Germinal center (tissue), 1 donor: ENCODE measurements at regions not wholly inside any gene's neighbourhood (a gene's known extent, or its start where the extent isn't known, plus 50 kb on each side); places are given as distances from the start of the nearest gene placed in this dataset.

Experiments
- DNase-seq: peaks from one replicate; pipeline ENCODE4 v3.0.0; 2012; ENCODE audit warnings: mixed read lengths, low spot score

DNA sequence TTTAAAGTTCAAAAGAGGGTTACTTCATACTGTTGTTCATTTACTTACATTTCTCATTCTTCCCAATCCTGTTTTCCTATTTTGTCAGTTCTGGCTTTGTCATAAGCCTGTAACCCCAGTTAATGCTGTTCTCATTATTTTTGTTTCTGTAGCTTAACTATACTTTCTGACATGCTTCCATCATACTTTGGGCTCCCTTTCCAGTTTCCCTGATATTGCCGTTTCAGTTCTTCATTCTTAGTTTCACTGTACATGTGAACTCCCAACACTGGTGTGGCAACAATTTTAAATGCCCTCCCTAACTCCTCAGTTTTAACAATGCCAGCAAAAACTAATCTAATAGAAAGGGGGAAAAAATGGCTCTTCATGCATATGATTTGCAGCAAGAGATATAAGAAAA, 456.7 kb downstream of the LMO4 start:
- no peak for DNase-seq

DNA sequence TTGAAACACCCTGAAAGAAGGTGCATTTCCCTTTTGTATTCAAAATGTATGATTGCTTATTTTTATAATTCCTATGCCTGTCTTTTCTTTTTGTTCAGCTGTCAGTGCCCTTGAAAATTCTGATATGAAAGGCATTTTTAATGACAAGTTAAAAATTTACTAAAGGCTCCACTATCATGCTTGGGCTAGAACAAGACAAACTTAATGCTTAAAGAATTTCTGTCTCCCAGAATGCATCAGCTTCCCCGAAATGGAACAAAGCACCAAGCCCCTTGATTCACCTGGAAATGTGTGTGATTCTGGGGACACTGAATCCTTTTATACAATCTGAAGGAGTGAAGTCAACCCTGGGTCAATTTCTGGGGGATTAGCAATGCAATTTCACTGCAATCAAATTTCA, 457.5 kb downstream of the LMO4 start:
- no peak for DNase-seq

DNA sequence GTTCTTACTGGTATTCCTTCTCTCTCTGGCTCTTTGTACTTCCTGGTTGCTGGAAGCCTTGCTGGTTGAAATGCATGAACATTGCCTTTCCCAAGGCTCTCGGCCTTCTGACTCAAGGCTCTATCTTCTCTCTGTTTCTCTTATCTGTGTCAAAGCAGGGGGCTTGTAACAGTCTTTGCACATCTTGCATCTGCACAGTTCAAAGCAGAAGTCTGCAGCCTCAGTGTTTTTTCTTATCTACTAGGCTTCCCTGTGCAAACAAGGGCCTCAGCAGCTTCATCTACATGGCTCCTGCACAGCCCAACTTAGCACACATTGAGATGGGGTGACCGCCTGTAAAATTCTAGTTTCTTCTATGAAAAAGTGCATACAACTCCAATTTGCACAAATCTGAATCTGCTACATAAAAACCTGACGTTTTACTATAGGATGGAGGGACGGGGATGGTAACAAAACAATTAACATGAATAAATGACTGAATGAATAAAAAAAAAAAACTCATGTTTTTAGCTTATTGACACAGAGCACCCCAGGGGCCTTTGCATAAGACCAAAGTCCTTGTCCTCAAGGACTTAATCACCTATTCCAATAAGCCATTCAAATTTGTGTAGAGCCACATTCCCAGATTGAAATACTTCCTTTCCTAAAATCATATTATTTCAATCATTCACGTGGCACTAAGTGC, 458.3 kb downstream of the LMO4 start:
- DNase-seq, result no peak

DNA sequence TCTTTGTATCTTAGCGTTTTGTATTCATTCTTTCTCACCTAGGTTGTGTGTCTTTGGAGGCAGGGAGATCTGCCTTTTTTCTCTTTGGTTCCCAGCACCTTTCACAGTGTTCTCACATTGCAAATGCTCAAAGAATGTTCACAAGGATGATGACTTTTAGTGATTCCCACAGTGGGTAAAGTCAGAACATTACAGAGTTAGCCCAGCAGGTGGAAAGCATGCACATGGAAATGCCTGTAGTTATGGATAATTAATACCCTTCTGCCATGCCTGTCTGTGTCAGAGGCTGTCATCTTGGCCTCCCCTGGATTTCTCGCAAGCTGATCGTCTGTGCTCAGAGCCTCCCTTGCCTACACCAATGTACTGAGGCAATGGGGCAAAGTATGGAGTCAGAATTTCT, 458.9 kb downstream of the LMO4 start:
- DNase-seq, result no peak

DNA sequence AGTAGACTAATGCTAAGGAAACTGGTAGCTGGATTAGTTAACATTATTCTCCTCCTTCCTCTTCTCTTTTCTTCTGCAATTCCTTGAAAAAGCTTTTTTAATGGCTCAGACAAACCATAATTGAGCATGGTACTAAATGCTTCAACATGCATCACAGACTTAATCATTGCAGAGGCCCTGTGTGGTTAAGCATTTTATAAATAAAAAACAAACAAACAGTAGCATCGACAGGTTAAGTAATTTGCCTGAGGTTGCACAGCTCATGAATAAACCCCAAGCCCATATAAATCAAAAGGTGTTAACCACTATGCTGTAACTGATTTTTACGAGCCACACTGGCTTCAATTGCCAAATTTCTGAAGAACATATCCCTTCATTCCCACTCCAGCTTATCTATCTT, 462.1 kb downstream of the LMO4 start:
- no peak for DNase-seq

DNA sequence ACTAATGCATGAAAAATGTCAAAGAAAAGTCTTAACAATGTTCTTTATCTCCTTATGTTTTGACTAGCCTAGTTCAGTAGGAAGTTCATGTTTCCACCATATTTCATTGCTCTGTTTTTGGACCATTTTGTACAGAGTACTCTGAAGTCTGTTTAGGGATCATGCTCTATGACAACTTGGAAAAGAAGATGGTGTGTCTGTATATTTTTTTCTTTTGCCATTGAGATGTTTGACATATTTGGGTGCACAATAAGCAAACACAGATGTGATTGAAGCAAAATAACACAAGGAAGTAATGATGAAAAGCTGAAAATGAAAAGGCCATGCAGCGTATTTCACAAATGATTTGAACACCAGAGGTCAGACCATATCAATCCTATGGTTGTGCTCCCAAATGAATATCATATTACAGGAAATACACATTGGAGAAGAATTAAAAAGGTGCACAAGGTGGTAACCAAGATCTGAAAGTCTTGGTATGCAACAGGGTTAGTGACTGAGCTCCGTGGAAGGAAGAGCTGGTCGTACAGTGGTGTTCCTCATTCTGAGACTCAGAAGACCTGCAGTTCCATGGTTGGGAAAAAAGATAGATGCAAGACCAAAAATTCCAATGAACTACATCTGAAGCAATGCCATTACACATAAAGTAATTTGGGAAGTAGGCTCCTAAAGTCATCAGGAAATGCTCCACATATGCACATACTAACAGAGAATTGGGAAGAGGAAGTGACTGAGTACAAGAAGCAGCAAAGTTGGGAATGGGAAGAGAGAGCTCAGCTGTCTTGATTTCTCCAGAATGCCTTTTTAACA, 463.5 kb downstream of the LMO4 start:
- no peak for DNase-seq

DNA sequence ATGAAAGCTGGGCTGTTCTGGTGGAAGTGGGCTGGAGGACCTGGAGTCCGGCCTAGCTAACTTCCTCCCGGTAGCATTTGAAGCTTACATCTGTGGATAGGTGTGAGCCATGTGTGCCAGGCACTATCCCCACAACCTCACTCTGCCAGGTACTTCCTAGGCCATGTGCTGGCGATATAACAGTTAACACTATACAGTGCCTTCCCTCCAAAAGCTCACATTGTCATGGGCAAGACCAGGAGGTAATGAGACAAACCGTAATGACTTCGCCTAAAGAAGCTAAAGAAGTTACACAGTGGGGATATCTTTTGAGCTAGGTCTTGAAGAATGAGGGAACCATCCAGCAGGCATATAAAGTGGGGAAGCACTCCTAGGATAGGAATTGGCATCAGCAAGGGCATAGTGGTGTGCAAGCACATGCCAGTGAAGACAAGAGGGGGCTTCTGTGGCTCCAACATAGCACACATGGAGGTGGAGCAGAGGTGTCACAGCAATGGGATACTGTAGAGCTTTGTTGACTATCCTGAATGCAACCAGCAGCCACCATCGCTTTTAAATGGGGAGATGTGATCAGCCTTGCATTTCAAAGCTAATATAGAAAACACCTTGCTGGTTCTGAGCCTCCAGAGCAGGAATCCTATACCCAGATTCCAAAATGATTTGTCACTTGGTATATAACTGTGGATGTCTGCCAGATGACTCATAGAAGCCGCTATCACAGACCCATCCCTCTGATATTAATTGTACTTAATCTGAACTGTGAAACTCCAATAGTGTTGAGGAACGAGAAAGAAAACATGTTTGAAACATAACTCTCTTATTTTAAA, 466.3 kb downstream of the LMO4 start:
- no peak for DNase-seq

DNA sequence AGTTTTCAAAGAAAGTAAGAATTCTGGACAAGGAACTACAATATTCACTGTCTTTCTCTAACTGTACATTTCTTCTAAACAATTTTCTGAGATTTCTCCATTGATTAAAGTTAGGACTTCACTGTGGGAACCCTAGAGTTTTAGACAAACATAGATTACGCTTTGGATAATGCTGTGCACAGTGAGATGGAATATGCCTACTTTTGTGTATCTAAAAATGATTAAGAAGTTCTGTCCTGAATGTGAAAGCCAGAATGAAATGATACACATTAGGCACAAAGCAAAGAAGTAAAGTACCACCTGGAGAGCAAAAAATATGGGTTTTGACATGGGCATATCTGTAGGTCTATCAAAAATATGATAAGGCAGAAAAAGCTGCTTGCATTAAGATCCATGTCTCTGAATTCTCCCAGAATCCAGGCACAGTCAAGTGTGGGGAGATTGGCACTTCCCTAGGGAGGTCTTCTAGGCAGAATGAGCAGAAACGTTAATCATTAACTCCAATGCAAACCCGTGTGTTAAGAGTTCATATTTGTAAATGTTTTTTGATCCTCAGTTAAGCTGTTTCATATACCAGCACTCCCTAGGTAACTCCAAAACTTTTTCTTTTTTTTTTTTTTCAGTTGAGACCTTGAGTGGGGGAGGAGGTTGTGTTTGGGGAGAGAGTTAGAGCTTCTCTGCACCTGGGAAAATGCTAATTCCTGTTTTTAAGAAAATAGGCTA, 467.1 kb downstream of the LMO4 start:
- no peak for DNase-seq

DNA sequence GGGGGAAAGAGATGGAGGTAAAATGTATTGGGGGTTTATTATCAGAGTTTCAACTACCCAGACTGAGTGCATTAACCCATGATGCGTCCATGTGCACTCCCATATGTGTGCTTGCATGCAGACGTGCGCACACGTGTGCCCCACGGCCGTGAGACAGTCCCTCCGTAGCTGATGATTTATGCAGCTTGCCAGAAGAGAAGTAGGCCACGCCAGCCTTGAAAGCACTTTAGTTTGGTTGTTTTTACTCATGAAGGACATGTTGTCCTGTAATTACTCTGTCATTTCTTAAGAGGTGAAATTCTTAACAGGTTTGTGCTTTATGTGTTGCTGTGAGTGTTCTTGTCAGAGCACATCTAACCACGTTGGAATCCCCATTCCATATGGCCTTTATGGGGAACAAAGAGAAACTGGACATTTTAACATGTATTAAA, 467.8 kb downstream of the LMO4 start:
- DNase-seq, result no peak

DNA sequence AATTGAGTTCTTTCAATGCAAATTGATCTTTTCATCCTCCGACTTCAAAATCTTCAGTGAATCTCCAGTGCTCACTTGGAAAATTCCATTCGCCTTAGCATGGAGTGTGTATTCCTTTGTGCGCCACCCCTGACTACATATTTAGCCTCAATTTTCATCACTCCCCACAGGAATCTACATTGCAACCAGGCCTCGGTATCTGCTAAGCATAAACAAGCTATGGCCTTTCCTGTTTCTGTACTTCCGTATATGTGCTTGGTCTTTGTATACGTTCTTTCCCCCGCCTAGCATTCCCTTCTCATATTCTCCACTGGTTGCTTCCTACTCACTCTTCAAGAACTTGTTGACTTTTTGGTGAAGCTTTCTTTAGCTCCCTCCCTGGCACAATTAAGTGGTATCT, 470.8 kb downstream of the LMO4 start:
- no peak for DNase-seq

DNA sequence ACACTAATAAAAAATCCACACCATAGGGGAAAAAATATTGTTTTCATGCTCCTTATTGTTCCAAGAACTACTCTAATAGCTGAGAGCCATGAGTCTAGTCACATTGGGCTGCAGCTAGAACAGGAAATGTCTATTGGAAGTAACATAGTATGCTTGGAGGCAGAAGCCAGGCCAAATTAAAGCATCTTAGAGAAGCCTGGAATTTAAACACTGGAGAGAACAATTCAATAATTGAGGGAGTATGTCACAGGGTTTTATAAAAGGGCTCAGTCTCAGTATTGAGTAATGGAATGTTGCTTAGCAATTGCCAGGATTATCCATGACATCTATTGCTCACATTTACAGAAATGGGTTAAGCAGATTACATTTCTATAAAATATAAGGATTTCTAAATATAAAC, 471.3 kb downstream of the LMO4 start:
- no peak for DNase-seq

DNA sequence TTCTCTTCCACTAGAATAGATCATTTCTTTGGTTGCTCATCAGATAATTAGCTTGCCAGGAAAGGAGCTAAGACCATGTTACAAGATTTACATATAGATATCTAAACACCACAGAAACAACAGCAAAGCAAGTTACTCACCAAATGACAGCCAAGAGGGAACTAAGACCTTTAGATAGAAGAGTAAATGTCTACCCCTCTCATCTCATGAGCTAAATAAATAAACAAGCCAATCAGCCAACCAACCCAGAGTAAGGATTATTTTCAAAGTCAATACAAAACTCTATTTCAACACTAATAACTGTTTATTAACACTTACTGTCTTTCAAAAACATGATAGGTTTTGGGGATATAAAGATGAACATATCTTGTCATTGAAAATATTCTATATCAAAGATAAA, 474.7 kb downstream of the LMO4 start:
- no peak for DNase-seq

DNA sequence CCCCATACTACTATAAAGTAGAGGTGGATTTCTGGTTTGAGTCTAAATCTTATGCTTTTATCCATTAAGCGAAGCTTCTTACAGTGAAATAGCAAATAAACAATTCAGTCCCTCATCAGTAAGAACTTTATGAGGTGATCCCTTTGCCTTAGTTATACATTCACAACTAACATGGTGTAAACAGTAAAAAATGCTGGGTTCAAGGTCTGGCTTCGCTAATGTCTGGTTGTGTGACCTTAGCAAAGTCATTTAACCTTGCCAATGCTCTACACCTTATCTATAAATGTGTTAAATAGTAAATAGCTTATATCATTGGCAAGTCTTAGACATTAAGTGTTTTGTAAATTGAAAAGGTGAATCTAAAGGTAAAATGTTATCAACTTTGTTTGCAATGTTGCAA, 475.4 kb downstream of the LMO4 start:
- no peak for DNase-seq

DNA sequence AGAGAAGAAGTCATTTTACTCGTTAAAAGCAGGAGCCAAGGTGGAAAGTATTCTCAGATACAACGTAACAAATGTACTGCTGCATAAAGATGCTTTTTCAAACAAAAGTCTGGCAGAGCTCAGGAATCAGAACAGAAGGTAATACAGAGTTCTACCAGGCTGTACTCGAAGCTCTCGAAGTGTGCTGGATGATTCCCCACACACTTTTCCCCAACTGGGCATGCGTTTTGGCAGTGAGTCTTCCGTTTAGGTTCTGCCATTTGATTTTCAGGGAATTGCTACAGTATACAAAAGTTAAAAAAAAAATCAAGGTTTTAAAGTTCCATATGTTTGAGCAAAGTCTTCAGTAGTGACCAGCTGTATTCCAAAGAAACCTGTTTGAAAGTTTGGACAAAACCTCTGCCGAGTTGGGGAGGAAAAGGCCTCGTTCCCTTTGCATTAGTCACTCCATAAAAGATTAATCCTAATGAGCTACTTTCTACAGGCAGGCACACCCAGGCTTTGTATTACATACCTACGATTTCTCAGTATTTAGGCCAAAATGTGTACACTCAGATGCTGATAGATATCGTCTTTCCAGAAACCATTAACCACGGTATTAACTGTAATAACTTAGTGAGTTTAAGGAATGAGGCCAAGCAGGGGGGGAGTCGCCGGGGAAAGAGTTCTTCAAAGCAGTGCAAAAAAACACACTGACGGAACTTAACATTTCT, 477.1 kb downstream of the LMO4 start:
- DNase-seq, result no peak

DNA sequence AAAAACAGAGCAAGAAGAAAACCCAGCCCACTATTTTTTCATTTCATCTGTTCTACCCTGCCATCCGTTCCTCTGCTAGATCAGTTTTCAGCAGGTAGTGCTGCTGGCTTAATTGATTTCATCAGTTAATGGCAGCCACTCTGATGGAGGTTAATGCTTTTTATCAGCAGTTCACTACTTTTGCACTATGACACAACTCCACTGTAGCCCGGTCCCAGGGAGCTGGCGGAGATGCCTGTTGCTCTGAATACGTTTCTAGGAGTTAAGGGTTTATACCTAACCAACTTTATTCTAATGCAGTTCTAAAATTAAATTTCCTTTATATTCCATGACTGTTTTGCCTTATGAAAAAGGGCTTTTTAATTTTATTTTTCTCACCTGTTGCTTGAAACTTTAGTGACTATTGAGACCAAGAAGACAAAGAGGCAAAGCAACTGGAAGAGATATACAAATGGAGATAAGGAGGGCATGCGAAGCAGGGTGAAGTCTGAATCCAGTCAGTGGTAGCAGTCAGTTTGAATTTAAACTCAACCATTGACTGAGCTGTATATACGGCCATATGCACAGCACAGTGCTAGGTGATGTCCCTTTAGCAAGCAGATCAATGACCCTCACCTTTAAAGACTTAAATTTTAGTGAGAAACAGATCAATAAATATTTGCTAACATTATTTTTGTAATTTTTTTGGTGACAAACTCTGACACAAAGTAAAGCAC, 477.9 kb downstream of the LMO4 start:
- no peak for DNase-seq

DNA sequence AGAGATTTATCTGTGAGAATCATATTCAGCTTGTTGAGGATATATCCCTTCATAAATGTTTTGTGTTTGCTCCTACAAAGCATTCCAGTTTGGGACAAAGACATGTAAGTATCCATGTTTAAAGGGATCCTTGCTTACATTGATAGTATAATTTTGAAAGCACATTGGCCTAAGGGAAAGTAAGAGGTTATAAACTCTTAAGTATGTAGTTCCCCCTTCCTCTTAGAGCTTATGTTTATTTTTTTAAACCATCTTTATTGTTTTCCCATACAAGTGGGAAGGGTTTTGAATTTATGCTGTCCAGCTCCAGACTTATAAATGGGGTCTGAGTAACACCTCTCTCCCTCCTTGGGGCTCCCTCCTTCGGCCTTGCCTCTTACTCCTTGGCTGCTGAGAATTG, 481.5 kb downstream of the LMO4 start:
- DNase-seq, result no peak

DNA sequence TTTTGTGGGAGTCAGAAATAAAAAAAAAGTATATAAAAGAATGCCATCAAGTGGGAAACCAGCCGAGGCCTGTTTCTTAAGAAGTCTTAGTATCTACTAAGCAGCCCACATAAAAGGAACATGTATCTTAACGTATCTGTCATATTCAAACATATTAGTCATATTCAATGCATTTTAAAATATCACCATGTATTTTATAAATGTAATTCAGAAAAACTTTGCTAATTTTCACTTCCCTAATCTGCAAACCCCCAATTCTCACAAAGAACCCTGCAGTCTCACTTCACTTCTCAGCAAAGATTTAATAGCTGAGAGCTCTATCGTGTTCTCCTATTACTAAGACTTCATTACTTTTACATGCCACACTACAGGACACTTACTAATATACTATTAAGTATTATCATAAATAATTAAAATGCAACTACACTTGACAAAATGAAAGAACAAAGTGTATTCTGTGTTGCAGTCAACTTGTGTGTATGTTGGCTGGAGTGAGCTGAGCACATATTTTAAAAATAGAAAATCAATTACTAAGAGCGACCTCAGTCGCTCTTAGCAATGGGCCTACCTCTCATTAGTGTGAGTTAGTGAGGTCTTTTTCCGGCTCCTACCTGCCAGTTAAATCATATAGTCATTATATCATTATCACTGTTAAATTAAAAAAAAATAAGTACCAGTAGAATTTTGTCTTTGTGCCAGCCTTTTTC, 484.3 kb downstream of the LMO4 start:
- peak; percentile 34 for DNase-seq

DNA sequence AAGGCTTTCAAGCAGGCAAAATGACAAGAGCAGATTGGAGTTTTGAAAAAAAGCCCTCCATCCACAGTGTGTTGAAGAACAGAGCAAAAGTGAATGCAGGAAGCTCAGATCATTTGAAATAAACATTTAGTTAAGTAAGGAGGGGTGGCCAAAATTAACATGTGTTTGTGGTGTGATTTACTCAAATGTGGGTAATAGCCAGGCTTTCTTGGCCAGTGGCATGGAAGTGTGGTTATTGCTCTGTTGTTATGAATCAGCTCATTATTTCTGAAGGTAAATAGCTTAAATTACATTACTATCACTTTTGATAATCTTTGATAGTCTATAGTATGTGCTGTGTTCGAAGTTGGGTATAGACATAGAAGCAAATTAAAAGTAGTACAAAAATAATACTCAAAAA, 485.9 kb downstream of the LMO4 start:
- DNase-seq, result no peak

DNA sequence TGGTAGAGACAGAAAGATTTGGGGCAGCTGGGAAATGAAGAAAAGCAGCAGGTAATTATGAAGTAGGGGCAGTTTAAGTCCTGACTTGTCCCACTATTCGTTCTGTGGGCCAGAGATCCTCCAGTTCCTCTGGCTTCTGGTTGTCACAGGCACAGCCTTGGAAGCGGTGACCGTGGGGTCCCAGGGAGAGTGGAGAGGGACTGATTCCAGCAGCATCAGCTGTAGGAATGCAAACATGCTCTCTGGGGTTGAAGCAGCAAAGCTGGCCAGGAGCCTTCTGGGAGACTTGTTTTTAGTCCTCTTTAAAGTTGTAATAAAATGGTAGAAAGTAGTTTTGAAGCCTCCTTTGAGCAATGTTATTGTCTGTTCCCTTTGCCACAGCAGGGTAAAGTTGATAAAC, 488.0 kb downstream of the LMO4 start:
- no peak for DNase-seq

DNA sequence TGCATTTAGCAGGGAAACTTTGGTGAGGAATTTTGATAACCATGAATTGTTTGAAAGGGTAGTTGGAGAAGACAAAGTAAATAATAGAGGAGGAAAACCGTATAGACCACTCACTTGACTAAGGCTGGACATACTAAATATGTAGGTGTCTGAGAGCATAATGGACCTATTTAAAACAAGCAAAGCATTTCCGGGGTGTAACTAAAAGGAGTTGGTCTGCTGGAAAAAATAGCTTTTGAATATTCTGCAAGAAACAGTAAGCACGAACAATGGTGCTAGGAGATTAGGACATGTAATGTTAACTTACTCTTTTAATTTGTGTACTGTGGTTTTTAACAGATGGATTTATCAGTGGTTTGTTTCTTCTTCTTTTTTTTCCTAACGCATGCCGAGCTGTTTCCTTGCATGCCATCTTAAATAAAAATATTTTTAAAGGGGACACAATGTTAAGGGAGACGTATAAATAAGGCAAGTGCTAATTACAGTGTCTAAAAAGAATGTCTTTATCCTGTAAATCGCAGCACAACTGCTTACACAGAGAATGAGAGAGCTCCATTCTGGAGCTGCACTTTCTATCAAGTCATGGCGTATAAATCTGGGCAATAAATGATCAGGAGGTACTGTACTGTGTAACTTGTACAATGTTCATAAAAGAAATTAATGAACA, 492.1 kb downstream of the LMO4 start:
- no peak for DNase-seq
